ENCODE measurements at regions not wholly inside any gene's neighbourhood (a gene's known extent, or its start where the extent isn't known, plus 50 kb on each side); places are given as distances from the start of the nearest gene placed in this dataset.

DNA sequence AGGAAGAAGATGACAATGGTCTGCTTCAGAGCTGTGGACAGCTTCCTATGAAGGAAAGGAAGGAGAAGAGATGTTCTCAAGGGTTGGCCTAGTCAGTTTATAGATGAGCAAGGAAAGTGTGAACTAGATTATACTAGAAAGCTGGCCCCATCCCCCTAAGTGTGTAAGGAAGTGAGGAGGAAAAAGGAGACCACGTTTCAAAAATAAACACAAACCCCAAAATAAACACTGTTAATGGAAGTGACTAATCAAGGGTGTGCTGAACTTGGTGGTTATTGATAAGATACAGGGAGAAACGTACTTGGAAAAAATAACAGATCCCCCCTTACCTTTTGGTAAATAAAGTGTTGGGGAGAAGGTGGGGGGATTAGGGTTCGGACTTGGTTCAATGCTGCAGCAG is 267.1 kb downstream of the SOX9 start:
- no peak overlapping the region for H3K4me3 ChIP-seq (ENCODE audit: low read depth, low read length)
- TF ChIP-seq, protein P1, sequence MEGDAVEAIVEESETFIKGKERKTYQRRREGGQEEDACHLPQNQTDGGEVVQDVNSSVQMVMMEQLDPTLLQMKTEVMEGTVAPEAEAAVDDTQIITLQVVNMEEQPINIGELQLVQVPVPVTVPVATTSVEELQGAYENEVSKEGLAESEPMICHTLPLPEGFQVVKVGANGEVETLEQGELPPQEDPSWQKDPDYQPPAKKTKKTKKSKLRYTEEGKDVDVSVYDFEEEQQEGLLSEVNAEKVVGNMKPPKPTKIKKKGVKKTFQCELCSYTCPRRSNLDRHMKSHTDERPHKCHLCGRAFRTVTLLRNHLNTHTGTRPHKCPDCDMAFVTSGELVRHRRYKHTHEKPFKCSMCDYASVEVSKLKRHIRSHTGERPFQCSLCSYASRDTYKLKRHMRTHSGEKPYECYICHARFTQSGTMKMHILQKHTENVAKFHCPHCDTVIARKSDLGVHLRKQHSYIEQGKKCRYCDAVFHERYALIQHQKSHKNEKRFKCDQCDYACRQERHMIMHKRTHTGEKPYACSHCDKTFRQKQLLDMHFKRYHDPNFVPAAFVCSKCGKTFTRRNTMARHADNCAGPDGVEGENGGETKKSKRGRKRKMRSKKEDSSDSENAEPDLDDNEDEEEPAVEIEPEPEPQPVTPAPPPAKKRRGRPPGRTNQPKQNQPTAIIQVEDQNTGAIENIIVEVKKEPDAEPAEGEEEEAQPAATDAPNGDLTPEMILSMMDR (IDR thresholded peaks at IDR 0.05; ENCODE audit: borderline replicate concordance, insufficient read depth, low read depth, low read length): no peak

DNA sequence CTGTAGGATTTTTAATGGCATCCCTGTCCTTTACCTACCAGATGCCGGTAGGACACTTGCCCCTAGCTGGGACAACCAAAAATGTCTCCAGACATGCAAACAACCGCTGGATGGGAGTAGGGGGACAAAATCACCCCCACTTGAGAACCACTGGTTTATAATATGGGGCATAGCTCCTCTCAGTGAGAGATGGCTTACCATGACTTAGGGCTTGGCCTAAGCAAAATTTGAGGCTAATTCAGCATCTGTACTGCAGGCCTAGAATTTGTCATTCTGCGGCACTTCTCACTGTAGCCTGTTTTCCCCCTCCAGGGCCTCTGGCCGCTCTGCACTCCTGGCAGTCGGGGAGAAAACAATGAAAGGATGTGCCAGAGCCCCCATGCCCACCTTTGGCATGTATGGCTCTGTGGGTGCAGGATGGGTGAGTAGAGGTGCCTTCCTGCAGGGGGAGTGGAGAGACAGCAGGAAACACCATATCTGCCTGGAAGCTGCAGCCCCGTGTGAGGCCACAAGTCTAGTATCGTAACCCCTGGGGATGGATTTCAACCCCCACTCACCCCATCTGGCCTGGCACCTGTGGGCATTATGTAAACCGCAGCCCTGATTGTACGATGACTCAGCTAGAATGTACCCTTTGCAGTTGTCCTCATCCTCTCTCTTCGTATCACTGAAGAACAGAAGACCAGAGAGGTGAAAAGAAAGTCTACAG is 268.1 kb downstream of the SOX9 start:
- TF ChIP-seq, protein P1 (IDR thresholded peaks at IDR 0.05; ENCODE audit: borderline replicate concordance, insufficient read depth, low read depth, low read length): peak; percentile 48
- H3K4me3 ChIP-seq (ENCODE audit: low read depth, low read length): no peak overlapping the region

DNA sequence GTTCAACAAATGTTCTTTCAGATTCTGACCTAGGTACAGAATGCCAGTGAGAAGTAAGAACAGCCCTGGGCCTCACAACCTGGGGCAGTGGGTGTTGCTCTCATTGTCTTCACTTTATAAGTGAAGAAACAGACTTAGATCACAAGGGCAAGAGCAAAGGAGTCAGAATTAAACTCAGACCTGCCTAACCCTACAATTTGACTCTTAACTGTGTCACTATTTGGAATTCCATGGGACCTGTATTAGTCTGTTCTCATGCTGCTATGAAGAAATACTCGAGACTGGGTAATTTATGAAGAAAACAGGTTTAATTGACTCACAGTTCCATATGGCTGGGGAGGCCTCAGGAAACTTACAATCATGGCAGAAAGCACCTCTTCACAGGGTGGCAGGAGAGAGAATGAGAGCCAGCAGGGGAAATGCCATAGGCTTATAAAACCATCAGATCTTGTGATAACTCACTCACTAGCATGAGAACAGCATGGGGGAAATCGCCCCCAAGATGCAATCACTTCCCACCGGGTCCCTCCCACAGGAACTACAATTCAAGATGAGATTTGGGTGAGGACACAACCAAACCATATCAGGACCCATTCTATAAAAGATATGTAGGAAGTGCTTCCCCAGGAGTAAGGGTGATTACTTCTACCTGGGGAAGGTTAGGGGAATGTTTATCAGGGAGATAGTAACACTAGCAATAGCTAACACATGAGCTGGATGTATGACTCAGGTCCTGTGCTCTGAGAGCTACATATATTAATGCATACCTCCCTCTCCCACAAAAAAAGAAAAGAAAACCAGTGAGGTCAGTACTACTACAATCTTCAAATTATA is 270.1 kb downstream of the SOX9 start:
- TF ChIP-seq, protein P1 (IDR thresholded peaks at IDR 0.05; ENCODE audit: borderline replicate concordance, insufficient read depth, low read depth, low read length): no peak
- H3K4me3 ChIP-seq (ENCODE audit: low read depth, low read length): no peak overlapping the region

DNA sequence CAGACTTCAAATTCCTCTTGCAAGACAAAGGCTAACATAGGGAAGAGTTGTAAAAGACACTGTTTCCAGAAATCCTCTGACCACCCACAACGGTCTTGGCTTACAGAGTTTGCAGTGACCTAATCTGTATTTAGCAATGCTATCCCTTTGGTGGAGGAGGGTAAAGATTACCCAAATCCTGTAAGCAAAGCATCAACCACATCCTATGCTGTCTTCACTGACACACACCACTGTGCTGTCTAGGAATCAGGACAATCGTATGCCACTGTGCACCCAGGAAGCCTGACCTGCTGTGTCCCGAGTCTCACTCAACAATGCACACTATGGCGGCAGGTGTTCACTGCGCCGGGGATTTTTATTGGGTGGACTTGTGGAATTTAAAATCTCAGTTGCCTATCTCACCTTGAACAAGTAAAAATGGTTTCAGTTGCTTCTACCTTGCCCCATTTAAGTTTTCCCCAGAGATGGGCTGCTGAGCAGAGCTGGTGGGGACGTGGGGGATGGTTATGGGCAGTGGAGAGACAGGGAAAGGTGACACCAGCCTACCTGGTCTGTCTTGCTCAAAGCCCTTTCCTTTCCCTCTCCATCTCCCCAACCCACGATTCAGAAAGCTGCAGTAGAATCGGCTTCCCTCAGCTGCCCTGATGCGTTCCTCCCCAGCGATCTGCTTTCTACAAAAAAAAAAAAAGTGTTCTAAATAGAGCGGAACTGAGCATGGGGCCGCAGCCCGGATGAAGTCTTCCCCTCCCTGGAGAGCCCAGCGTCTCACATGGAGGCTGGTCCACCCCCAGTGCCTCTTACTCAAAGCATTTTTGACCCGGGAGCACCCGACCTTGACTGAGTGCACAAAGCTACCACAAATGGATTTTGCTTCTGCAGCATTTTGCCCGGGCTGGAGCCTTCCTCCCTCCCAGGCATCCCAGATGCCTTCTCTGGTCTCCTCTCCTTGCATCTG is 271.5 kb downstream of the SOX9 start:
- H3K4me3 ChIP-seq (ENCODE audit: low read depth, low read length): peak overlapping the region; percentile 5

DNA sequence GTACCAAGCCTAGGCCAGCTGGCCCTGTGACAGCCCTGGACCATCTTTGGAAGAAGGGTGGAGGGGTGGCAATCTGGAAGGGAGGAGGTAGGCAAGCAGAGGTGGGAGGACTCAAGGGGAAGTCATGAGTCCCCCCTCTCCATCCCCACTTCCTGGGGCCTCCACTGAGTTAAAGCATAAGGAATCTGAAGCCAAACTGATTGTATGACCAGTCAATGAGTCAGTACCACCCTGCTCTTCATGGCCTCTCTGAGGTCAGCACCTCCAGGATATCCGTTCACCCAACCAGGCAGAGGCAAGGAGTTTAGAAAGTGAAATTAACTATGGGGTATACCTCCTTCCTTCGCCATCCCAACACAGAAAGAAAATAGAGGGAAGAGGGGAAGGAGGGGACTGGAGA is 272.7 kb downstream of the SOX9 start:
- no peak overlapping the region for H3K4me3 ChIP-seq (ENCODE audit: low read depth, low read length)

More for the DNA sequence above, 271.5 kb downstream of the SOX9 start:
- TF ChIP-seq, protein P1 (IDR thresholded peaks at IDR 0.05; ENCODE audit: borderline replicate concordance, insufficient read depth, low read depth, low read length): no peak

DNA sequence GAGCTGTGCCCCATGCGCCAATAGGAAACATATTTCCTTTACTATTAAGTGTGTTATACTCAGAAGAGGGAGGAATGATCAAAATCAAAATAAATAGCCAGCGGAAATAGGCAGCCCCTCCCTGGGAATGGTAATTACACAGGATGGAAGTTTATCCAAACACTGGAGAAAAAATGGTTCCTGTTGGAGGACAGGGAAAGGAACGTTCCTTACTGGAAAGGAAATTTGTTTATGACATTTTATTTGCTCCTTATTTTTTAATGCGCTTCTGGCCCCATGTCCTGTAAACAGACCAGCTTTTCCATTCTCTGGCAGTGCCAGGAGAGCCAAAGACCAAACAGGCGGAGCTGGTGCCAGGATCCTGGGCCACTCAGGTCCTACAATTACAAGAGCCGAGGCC is 273.7 kb downstream of the SOX9 start:
- no peak overlapping the region for H3K4me3 ChIP-seq (ENCODE audit: low read depth, low read length)
- TF ChIP-seq, protein P1 (IDR thresholded peaks at IDR 0.05; ENCODE audit: borderline replicate concordance, insufficient read depth, low read depth, low read length): no peak

More for the DNA sequence above, 272.7 kb downstream of the SOX9 start:
- TF ChIP-seq, protein P1 (IDR thresholded peaks at IDR 0.05; ENCODE audit: borderline replicate concordance, insufficient read depth, low read depth, low read length): no peak
